ENCODE measurements at regions not wholly inside any gene's neighbourhood (a gene's known extent, or its start where the extent isn't known, plus 50 kb on each side); places are given as distances from the start of the nearest gene placed in this dataset.

- WGBS (ENCODE audit: extremely low coverage, insufficient read length, low lambda C conversion rate): no CpG with 5 or more reads among the region's 1 CpG
These were observed 186.0 kb upstream of the SOX6 start for GRCh38 chr11:16542353-16542752.

More at GRCh38 chr11:16542353-16542752, 186.0 kb upstream of the SOX6 start:
- Mint-ChIP-seq H3K27me3 (ENCODE audit: low read depth) (peaks cover 23% of the 10 kb centered on the region), H3K4me3 (no peak overlapping the region), H3K36me3 (ENCODE audit: insufficient read depth in 1 of 3, low read depth in 3 of 3) (no peaks in the 10 kb centered on the region), H3K9me3 (peaks cover 9 to 14% of the 10 kb centered on the region in 2 experiments; a peak in 3 of 5 replicates), H3K4me1 (no peaks in the 10 kb centered on the region), H3K27ac (no peak overlapping the region)
- Histone ChIP-seq H3K79me2 (ENCODE audit: insufficient read depth, low read length) (no peaks in the 10 kb centered on the region), H3T11ph (ENCODE audit: low read length) (no peak overlapping the region), H3K4ac (ENCODE audit: low read depth, low read length) (no peak overlapping the region), H2AK5ac (ENCODE audit: insufficient read length, low read length) (no peak overlapping the region), H3K27ac (ENCODE audit: insufficient read length, low read depth, low read length) (no peak overlapping the region), H4K5ac (ENCODE audit: insufficient read length, low read depth, low read length) (no peak overlapping the region), H3K23ac (ENCODE audit: insufficient read length, low read depth, low read length) (no peak overlapping the region), H3K27me3 (ENCODE audit: insufficient read depth, low read length) (no peaks in the 10 kb centered on the region), H3K9me3 (ENCODE audit: control insufficient read depth, low read depth, low read length) (no peaks in the 10 kb centered on the region), H2BK12ac (ENCODE audit: insufficient read length, low read depth, low read length) (no peak overlapping the region), H4K20me1 (ENCODE audit: control insufficient read depth, insufficient read depth, insufficient read length) (no peaks in the 10 kb centered on the region), H3K18ac (ENCODE audit: insufficient read length, low read depth, low read length) (no peak overlapping the region), H3K23me2 (ENCODE audit: insufficient read length, low read depth, low read length, poor library complexity, severe bottlenecking) (no peaks in the 10 kb centered on the region), H2BK120ac (ENCODE audit: low read depth, low read length, poor library complexity, severe bottlenecking) (no peak overlapping the region), H3K56ac (ENCODE audit: insufficient read length, low read depth, low read length) (no peak overlapping the region), H3K9ac (ENCODE audit: extremely low read depth, insufficient read length, low read length) (no peak overlapping the region), H2AFZ (ENCODE audit: low read length) (no peak overlapping the region), H3K14ac (ENCODE audit: insufficient read depth, low read length) (no peak overlapping the region), H3K4me1 (ENCODE audit: insufficient read depth, low read length) (no peaks in the 10 kb centered on the region), H2BK20ac (ENCODE audit: low read depth, low read length, poor library complexity, severe bottlenecking) (no peak overlapping the region), H2BK5ac (ENCODE audit: insufficient read length, low read length) (no peak overlapping the region), H2BK15ac (ENCODE audit: low read depth, low read length) (no peak overlapping the region), H3K79me1 (ENCODE audit: insufficient read depth, low read depth, low read length, poor library complexity, severe bottlenecking) (no peaks in the 10 kb centered on the region), H4K91ac (ENCODE audit: insufficient read length, low read depth, low read length) (no peak overlapping the region), H3K4me2 (ENCODE audit: insufficient read depth, insufficient read length, low read length) (no peak overlapping the region), H4K8ac (replicated peaks; ENCODE audit: insufficient read length, low read depth, low read length) (no peak overlapping the region)
- no peak for DNase-seq
- no peak for TF ChIP-seq CTCF (conservative IDR thresholded peaks at IDR 0.05)

Measured in H9 (cell line).